Fibroblast of skin of right biceps (primary cell): ENCODE measurements at regions not wholly inside any gene's neighbourhood (a gene's known extent, or its start where the extent isn't known, plus 50 kb on each side); places are given as distances from the start of the nearest gene placed in this dataset.
"Not testable (repeated sequence)": the region's sequence is repeated elsewhere in the genome, so short reads cannot be mapped to it uniquely, and the experiment has no call there.

Source experiments
- DNase-seq: peaks from one replicate; pipeline ENCODE4 v3.0.0-alpha.2; 2013

DNA sequence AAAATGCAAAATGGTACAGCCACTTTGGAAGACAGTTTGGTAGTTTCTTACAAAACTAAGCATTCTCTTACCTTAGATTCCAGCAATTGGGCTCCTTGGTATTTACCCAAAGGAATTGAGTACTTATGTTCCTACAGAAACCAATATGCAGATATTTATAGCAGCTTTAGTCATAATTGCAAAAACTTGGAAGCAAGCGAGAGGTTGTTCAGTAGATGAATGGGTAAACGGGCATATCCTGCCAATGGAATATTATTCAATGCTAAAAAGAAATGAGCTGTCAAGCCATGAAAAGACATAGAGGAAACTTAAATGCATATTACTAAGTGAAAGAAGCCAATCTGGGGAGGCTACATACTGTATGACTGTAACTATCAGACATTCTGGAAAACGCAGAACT is 926.7 kb downstream of the TYW1 start:
- no peak for DNase-seq

DNA sequence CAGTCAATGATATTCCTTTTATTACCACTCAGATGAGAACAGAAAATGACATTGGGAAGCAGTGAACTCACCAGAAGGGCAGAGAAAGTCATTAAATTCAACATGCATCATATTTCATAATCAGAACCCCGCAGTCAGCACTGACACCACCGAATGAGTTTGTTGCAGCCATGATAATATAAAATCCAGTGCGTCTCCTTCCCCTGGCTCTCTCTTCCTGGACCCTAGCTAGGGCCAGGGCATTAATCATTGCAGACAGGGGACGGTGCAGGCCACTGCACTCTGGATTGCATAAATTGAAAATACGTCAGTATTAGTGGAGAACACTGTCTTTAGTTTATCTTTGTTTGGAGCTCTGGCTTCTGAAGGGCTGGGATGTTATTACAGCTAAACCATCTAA is 931.5 kb downstream of the TYW1 start:
- no peak for DNase-seq

DNA sequence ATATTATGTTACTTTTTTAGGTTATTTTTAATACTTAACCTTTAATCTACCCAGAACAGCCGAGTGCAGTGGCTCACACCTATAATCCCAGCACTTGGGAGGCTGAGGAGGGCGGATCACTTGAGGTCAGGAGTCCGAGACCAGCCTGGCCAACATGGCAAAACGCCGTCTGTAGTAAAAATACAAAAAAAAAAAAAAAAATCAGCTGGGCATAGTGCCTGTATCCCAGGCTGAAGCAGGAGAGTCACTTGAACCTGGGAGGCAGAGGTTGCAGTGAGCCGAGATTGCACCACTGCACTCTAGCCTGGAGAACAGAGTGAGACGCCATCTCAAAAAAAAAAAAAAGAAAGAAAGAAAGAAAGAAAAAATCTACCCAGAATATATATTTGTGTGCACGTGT is 939.8 kb downstream of the TYW1 start:
- DNase-seq: not testable (repeated sequence)

DNA sequence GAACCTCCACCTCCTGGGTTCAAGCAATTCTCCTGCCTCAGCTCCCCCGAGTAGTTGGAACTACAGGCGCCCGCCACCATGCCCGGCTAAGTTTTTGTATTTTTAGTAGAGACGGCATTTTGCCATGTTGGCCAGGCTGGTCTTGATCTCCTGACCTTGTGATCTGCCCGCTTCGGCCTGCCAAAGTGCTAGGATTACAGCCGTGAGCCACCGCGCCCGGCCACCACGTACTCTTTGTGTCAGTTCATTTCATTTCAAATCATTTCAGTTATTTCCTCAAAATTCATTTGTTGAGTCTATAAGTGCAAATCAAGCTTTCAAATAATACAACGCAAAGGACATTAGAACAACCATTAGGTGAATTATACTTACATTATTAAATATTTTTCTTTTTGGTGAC is 943.8 kb downstream of the TYW1 start:
- no peak for DNase-seq

DNA sequence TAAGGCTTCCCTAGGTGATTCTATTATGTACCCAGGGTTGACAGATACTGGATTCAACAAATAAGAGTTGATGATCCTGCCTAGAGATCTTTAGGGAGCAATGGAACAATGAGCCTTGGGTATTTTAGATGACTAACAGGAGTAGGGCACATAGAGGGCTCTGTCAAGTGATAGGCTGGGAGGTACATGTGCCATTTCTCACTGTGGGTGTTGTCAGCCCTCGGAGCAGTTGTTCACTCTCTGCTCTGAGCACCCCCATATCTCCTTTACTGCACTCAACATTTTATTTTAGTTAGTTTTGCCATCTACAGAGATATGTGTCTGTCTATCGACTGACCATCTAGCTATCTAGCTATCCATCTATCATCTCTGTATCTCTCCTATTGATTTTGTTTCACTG is 950.6 kb downstream of the TYW1 start:
- no peak for DNase-seq

DNA sequence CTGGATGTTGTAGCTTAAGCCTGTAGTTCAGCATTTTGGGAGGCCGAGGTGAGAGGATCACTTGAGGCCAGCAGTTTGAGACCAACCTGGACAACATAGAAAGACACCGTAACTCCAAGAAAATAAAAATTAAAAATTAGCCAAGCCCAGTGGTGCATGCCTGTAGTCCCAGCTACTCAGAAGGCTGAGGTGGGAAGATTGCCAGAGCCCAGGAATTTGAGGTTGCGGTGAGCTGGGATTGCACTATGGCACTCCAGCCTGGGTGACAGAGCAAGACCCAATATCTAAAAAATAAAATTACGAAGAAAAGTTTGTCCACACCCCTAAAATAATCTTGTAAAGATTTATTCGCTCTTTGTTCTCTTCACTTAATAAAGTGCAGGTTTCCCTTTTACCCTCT is 951.0 kb downstream of the TYW1 start:
- peak; percentile 76 for DNase-seq

DNA sequence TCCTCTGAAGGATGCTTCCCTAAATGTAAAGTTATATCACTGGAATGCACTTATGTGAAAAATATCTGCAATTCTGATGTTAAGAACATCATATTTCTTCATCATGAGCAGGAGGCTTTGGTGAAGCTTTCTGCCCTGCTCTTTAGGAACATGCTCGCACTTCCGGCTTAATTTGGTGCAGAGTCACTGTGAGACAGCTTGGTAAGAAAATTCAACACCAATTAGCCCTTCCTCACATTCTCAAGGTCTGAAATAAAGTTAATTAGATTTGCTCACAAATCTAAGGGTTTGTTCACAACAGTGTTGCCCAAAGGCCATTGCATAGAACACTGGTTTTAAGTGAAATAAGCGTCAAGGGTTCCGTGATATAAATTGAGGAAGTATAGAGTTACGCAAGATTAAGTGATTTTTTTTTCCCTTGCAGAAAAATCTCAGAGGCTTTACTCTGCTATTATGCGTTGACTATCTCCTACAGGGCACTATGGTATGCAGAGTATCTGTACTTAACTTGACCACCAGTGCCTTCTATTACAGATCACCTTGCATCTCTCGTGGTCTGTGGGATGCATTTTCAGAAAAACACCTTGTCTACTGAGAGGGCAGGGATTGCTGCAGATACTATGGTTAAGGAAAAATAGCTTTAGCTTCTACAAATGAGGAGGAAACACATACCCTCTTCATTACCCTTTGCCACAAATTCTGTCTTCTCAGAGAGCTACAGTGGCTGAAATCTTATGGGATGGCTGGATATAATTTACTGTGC is 953.9 kb downstream of the TYW1 start:
- DNase-seq: peak; percentile 22

DNA sequence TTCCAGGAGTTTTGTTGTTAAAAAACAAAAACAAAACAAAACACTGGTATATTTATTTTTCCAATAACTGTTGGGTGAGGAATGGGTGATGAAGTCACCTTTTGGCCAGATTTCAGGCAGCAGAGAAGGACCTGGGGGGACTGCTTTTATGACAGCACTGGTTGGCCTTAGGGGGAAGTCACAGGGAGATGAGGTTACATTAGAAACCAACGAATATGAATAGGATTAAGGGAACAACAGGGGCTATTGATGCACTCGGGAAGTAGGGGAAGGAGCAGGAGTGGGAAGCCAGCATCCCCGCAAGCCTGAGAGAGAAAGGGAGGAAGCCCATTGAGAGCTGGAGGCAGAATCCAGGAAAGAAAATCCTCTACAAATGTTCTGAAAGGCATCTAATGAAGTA is 958.4 kb downstream of the TYW1 start:
- DNase-seq: no peak

DNA sequence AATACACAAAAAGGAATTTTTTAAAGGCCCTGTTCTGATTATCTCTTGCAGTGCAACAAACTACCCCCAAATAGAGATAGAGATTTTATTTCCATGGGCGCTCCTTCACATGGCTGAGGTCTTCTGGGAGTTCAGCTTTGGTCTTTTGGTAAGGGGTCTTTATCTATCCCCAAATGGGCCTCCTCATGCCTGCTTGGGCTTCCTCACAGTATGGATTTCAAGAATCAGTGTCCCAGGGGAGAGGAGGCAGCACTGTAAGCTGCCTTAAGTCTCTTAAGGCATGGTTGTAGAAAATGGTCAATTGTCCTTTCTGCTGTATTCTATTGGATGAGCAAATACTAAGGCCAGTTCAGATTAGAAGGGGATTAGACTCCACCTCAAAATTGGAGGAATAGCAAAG is 966.2 kb downstream of the TYW1 start:
- DNase-seq: no peak

DNA sequence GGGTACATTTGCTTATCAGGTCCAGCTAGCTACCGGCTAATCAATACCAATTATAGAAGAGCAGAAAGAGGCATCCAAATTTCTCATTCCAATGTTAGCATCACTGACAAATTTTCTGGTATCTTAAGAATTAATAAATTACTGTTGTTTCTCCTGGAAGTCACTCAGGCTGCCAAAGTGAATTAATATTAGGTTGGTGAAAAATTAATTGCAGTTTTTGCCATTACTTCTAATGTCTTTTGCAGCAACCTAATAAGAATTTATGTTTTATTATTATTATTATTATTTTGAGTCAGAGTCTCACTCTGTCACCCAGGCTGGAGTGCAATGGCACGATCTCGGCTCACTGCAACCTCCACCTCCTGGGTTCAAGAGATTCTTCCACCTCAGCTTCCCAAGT is 979.9 kb downstream of the TYW1 start:
- DNase-seq: no peak

DNA sequence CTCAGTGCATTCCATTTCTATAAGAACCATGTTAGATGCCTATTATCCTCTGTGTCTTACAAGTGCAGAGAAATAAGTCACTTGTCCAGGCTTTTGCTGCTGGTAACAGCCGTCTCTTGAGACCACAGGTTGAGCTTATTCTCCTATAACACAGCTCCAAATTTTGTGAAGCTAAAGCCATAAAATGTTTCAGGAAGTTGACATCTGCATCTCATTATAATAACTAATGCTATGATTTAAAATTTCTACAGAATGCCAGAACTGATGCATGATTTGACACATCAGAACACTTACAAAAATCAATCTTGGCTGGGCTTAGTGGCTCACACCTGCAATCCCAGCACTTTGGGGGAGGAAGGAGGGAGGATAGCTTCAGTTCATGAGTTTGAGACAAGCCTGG is 986.9 kb downstream of the TYW1 start:
- no peak for DNase-seq

DNA sequence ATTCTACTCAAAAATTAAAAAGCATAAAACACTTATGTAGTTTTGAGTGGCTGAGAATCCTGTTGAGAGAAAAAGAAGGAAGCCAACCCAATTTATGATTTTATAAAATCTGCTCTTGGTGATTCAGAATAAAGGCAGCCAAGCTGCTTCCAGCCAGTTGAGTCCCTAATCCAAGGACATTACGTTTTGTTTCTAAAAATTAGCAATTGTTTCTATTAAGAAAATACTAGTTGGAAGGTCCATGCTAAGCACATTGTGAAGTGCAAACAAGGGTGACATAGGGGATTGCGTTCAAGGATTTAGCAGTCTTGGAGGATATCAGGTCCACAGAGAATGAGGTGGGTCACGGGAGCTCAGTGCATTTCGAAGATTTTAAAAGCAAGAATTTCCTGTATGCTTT is 987.7 kb downstream of the TYW1 start:
- DNase-seq: no peak

DNA sequence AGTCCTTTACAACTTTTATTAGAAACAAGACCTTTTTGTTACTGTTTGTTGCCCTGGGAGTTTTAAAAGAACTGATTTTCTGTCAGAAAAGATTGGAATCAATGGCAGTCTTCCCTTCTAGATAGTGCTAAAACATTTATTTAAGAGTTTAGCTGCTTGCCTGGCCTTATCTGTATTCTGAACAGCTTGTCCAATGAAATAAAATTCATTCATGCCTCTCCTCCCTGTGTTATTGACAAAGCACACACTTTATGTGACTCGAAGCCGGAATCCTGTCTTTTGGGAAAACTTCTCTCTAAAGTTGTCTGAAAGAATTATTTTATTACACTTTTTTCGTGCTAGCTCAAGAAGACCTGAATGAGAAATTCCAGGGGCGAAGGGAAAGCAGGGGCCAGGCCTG is 992.5 kb downstream of the TYW1 start:
- no peak for DNase-seq

DNA sequence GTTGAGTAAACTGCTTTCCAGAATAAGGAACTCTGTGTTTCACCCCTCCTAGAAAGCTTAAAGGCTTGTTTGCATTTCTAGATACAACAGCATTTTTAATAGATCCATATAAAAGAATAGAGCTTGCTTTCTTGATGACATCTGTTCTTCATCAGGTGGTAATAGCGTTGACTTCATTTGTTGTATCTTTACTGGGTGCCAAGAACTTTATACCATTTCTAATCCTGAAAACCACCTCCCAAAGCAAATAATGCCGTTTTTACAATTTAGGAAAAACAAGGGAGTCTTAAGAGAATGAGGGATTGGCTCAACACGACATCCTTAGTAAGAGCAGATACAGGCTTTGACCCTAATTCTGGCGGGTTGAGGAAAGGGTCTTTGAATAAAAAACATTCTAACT is 993.4 kb downstream of the TYW1 start:
- no peak for DNase-seq

DNA sequence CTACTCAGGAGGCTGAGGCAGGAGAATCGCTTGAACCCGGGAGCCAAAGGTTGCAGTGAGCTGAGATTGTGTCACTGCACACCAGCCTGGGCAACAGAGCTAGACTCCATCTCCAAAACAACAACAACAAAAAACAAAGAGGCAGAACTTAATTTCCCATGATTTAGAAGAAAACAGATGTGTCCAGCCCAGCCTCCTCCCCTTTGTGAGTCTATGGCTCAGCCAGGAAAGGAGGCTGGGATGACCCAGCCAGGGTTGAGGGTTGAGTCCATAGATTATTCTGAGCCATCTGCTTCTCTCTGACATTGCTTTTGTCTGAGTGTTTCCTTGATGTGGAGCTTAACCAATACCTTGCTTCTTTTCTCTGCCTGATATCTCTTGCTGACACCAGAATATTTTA is 994.1 kb downstream of the TYW1 start:
- DNase-seq: no peak

DNA sequence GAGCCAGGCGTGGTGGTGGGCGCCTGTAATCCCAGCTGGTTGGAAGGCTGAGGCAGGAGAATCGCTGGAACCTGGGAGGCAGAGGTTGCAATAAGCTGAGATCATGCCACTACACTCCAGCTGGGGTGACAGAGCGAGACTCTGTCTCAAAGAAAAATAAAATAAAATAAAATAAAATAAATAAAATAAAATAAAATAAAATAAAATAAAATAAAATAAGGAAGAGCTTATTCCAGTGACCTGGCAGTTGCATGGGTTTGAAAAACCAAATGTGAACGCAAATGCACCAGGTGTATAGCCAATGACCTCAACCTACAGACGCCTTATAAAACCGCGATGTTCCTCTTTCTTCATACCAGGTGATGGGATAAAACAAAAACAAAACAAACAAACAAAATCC is 995.7 kb downstream of the TYW1 start:
- DNase-seq: no peak

DNA sequence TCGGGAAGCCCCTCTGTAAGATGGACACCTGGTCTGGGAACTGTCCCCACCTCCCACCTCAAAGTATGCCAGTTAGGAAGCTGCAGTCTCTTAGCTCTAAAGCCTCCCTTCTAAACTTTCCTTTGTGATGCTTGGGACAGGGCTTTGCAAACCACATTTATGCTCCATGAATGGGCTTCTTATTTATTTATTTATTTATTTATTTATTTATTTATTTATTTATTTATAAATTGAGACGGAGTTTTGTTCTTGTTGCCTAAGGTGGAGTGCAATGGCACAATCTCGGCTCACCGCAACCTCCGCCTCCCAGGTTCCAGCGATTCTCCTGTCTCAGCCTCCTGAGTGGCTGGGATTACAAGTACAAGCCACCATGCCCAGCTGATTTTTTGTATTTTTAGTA is 1009.4 kb downstream of the TYW1 start:
- no peak for DNase-seq

DNA sequence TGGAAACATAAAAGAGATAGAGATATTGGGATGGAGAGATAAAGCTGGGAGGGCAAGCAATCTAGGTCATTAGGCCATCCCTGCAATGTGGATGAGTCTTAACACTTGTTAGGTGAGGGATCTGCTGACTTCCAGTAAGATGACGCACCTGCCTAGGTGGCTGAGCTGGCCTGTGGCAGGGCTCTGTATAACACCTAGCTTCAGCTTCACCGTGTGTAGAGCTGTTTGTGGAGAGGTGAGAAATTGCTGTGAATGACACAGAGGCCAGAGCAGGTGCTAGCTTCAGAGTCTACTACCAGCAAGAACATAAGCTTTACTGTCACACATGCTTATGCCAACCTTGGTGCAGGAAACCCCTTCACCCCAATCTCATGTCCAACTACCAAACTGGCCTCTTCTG is 1010.0 kb downstream of the TYW1 start:
- DNase-seq: no peak

DNA sequence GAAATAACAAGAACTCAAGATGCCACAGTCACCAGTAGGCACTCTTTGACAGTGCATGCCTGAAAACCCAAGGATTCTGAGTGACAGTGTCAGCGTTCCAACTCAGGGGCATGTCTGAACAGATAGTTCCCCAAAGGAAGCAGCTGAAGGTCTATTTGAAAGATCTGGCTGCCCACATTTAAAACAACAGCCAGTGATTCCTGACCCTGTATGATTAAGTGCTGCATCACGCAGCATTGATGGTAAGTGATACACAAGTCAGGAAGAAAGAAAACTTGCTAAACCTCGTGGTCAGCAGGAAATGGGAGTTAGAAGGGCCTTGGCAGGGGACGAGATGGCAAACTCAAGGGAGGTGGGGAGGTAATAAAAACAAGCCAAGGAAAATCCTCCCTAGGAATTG is 1013.1 kb downstream of the TYW1 start:
- DNase-seq: no peak

DNA sequence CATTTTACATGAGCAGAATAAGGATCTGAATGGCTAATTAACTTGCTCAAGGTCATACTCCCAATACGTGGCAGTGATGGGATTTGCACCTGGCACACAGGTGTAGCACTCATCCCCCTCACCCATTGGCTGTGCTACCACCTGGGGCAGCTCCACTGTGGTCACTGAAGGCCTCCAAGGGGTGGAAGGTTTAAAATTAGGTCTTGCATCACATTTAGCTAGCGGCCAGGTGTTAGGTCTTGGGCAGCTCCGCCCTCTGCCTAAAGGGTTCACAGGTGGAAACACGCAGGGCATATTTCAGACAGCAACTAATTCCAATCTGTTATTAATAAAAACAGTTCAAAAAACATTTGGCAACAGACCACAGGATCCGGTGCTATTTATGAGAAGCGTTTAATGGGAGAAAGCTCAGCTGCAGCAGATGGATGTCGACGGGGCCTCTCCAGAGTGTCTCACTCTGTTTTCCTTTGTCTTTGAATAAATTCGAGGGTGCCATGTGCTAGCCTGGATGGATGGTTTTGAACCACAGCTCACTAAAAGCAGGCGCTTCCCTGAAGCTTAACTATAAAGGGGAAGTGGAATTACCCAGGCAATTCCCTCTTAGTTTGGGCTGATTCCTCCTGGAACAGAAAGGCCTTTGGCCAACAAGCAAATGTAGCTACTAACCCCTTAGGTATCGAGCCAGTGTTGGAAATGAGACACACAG is 1017.6 kb downstream of the TYW1 start:
- DNase-seq: no peak

DNA sequence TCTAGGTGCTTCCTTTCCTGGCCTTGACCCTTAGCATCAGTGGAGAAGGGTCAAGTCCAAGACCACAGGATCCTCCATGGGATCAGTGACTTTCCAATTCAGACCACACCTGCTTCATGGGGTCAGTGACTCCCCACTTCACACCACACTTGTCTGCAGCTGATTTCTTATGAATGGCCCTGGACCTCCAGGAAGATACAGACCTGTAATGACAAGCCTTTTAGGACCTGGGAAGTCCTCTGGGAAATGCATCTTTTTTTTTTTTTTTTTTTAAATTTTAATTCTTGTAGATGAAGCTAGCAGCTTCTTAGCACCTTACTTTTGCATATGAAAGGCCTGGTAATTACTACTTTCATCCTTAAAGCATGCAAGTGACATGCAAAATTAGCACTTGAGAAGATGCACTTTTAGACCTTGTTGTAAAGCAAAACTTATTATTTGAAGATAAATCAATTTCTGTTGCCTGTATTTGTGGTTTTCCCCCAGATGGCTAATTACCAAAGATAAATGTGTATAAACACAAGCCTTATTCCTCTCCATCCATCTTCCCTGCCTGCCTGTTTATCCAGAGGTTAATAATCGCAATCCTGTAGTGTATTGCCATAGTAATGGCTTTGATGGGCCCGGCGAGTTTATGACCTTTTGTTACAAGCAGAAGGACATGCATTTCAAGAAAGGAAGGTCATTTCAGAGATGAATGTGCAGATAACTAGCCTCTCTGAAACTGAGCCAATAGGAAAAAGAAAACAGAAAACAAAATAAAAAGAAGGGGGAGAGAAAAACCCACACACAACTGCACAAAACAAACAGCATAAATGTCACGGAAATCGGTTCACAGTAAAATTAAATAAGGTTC is 1018.7 kb downstream of the TYW1 start:
- DNase-seq: no peak

DNA sequence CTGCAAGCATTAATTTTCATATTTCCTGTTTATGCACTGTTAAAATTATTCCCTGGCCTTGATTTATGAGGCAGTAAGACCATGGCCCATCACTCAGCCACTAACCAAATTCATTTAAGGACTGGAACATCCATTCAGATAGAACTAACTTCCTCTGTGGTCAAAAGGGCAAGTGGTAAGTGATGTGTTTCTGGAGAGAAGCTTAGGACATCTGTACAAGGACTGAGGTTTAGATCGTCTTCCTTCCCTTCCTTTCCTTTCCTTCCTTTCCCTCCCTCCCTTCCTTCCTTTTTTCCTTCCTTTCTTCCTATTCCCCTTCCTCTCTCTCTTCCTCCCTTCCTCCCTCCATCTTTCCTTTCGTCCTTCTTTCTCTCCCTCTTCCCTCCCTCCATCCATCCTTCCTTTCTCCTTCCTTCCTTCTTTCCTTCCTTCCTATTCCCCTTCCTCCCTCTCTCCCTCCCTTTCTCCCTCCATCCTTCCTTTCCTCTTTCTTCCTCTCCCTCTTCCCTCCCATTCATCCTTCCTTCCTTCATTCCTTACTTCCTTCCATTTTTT is 1019.4 kb downstream of the TYW1 start:
- DNase-seq: no peak

DNA sequence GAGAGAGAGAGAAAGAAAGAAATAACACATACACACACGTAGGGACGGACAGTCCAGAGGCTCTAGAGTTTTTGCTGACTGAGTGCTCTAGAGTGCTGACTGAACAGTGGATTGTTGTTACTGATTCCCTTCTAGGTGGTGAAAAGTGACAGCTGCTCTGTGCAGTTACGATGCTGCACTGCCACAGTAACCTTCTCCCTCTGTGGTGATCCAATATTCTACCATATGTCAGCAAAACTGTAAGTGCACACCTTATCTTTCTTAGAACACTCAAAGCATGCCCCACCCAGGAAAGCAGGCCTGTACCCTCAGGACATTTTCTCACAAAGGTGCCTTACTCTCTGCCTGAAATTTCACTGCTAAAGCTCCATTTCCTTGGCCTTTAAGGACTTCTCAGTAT is 1023.5 kb downstream of the TYW1 start:
- no peak for DNase-seq

DNA sequence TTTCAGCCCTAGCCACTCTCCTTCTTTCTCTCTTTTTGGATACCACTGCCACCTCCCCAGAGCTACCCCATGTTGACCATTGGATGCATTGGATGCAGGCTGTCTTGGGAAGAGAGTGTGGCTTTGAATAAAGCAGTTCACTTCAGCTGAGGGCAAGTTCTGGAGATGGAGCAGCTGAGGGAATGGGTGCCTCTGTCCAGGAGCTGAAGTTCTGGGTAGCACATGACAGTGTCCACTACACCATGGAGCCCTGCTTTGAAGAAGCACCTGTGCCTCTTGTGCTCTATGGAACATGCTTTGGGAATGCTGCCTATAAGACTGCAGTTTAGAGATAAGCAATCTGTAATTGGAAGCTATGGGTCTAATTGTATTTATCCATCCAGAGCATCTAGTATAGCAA is 1028.7 kb downstream of the TYW1 start:
- no peak for DNase-seq
